HCT116 (cell line): ENCODE measurements at regions not wholly inside any gene's neighbourhood (a gene's known extent, or its start where the extent isn't known, plus 50 kb on each side); places are given as distances from the start of the nearest gene placed in this dataset.

ENCODE experiments used
- ATAC-seq: fragments of 200-7000 bp; cut with Tn5 transposase; 2 replicates; pipeline ENCODE4 v1.9.1; 2020; ENCODE audit warnings: mild to moderate bottlenecking, moderate library complexity
- BruUV-seq: library from RNA; stranded (reverse); fragments of 400-500 nt; replicated peaks from 2 replicates; lab custom pipeline; 2021; lab: Mats Ljungman, UMichigan
- CTCF ChIA-PET: fragments of 300-600 bp; sonication (Branson Sonifier 250); formaldehyde crosslinking; loops from one replicate; lab custom pipeline; 2021; ENCODE audit warnings: antibody characterized with exemption; lab: Charles Lee
- POLR2A ChIA-PET: fragments of 300-600, 350-600 bp; sonication (Branson Sonifier 250); formaldehyde crosslinking; loops from one replicate; lab custom pipeline; 2021; ENCODE audit warnings: antibody characterized with exemption; lab: Charles Lee
- RAD21 ChIA-PET, 2 experiments: fragments of 300-600 bp; sonication (Branson Sonifier 250); formaldehyde crosslinking; loops; one replicate each; lab custom pipeline; 2023; ENCODE audit warnings: low total read pairs in 2 of 2; ENCODE audit not compliant: uncharacterized antibody in 2 of 2, unreplicated experiment in 2 of 2, low non-redundant PET in 1 of 2; lab: Charles Lee
- DNase-seq: peaks from one replicate; pipeline ENCODE4 v3.0.0-alpha.2; 2010; ENCODE audit warnings: low read depth, low spot score
- H2AFZ ChIP-seq: fragments of 200-600 bp; shearing (Covaris generic), sonication (generic); 2 replicates; pipeline ENCODE4 v1.6.1; 2017; ENCODE audit warnings: low read depth, mixed run types, mixed read lengths, antibody characterized with exemption, low read length; ENCODE audit not compliant: poor library complexity, severe bottlenecking
- H3K27ac ChIP-seq: 2 replicates; pipeline ENCODE4 v1.5.1; 2012; ENCODE audit warnings: low read depth, low read length
- H3K27me3 ChIP-seq: fragments of 200-600 bp; sonication (generic); 2 replicates; pipeline ENCODE4 v1.6.1; 2016; ENCODE audit warnings: mixed run types, low read length, mixed read lengths; ENCODE audit not compliant: insufficient read depth
- H3K36me3 ChIP-seq, 2 experiments: fragments of 200-500 bp in 1 of 2; fragments of 200-600 bp in 1 of 2; sonication (Bioruptor generic) in 1 of 2; sonication (generic) in 1 of 2; 2 replicates each; pipeline versions ENCODE4 v1.5.1 to v1.6.1; 2014 to 2016; ENCODE audit warnings: low read length in 2 of 2, inconsistent platforms in 1 of 2, mixed read lengths in 1 of 2, mixed run types in 1 of 2; ENCODE audit not compliant: insufficient read depth in 2 of 2, control insufficient read depth in 1 of 2
- H3K4me1 ChIP-seq, 2 experiments: fragments of 200-600 bp in 1 of 2; sonication (generic) in 1 of 2; 2 replicates each; pipeline versions ENCODE4 v1.5.1 to v1.6.1; 2012 to 2017; ENCODE audit warnings: low read length in 2 of 2, inconsistent platforms in 1 of 2, mild to moderate bottlenecking in 1 of 2, mixed read lengths in 1 of 2, mixed run types in 1 of 2, moderate library complexity in 1 of 2; ENCODE audit not compliant: insufficient read depth in 2 of 2, control insufficient read depth in 1 of 2
- H3K4me2 ChIP-seq: fragments of 200-600 bp; sonication (generic); 2 replicates; pipeline ENCODE4 v1.6.1; 2017; ENCODE audit warnings: mixed run types, low read length, mixed read lengths
- H3K4me3 ChIP-seq, 2 experiments: fragments of 200-600 bp in 1 of 2; sonication (generic) in 1 of 2; replicated peaks in 1 of 2; 2 replicates each; pipeline ENCODE4 v1.5.1; 2011 to 2016; ENCODE audit warnings: low read length in 2 of 2, control low read depth in 1 of 2, low read depth in 1 of 2, mild to moderate bottlenecking in 1 of 2, mixed read lengths in 1 of 2, mixed run types in 1 of 2
- H3K79me2 ChIP-seq: fragments of 200-600 bp; sonication (generic); 2 replicates; pipeline ENCODE4 v1.6.1; 2017; ENCODE audit warnings: mild to moderate bottlenecking, mixed run types, low read length, moderate library complexity, mixed read lengths; ENCODE audit not compliant: insufficient read depth
- H3K9ac ChIP-seq: fragments of 200-600 bp; sonication (generic); 2 replicates; pipeline ENCODE4 v1.6.1; 2016; ENCODE audit warnings: low read length, mixed read lengths
- H3K9me2 ChIP-seq: fragments of 200-600 bp; sonication (generic), shearing (Covaris generic); 2 replicates; pipeline ENCODE4 v1.6.1; 2017; ENCODE audit warnings: mixed run types, mild to moderate bottlenecking, moderate library complexity; ENCODE audit not compliant: insufficient read depth
- H3K9me3 ChIP-seq, 2 experiments: fragments of 200-500 bp in 1 of 2; fragments of 200-600 bp in 1 of 2; sonication (Bioruptor generic) in 1 of 2; sonication (generic) in 1 of 2; 2 replicates each; pipeline ENCODE4 v1.6.1; 2014 to 2017; ENCODE audit warnings: low read length in 2 of 2, mixed read lengths in 2 of 2, inconsistent platforms in 1 of 2, low read depth in 1 of 2, mild to moderate bottlenecking in 1 of 2, mixed run types in 1 of 2, moderate library complexity in 1 of 2; ENCODE audit not compliant: control insufficient read depth in 1 of 2, insufficient read depth in 1 of 2
- H4K20me1 ChIP-seq: fragments of 200-600 bp; sonication (generic), shearing (Covaris generic); 2 replicates; pipeline ENCODE4 v1.6.1; 2017; ENCODE audit warnings: mixed run types, mild to moderate bottlenecking, moderate library complexity; ENCODE audit not compliant: insufficient read depth
- ATF3 ChIP-seq: IDR thresholded peaks from 2 replicates; pipeline ENCODE4 v1.6.1; 2012
- CBX3 ChIP-seq: IDR thresholded peaks from 2 replicates; pipeline ENCODE4 v1.6.1; 2012; ENCODE audit warnings: low read depth
- CEBPB ChIP-seq: IDR thresholded peaks from 2 replicates; pipeline ENCODE4 v1.6.1; 2012; ENCODE audit warnings: low read depth
- EGR1 ChIP-seq: IDR thresholded peaks from 2 replicates; pipeline ENCODE4 v1.6.1; 2012; ENCODE audit warnings: low read depth
- ELF1 ChIP-seq: IDR thresholded peaks from 2 replicates; pipeline ENCODE4 v1.6.1; 2012; ENCODE audit warnings: low read depth, borderline replicate concordance
- EZH2phosphoT487 ChIP-seq: fragments of 200-600 bp; IDR thresholded peaks from 2 replicates; pipeline ENCODE4 v1.6.1; 2018; ENCODE audit warnings: antibody characterized with exemption, borderline replicate concordance
- FOSL1 ChIP-seq: IDR thresholded peaks from 2 replicates; pipeline ENCODE4 v1.6.1; 2012; ENCODE audit warnings: low read depth
- POLR2A ChIP-seq: IDR thresholded peaks from 2 replicates; pipeline ENCODE4 v1.7.0; 2011; ENCODE audit warnings: borderline replicate concordance; ENCODE audit not compliant: insufficient read depth, insufficient read length; ENCODE audit errors: extremely low read depth
- POLR2AphosphoS5 ChIP-seq: IDR thresholded peaks from 2 replicates; pipeline ENCODE4 v1.6.1; 2011; ENCODE audit warnings: mild to moderate bottlenecking, low read depth, low read length, moderate library complexity
- REST ChIP-seq: IDR thresholded peaks from 2 replicates; pipeline ENCODE4 v1.6.1; 2012; ENCODE audit warnings: low read depth
- SIN3A ChIP-seq: IDR thresholded peaks from 2 replicates; pipeline ENCODE4 v1.6.1; 2012; ENCODE audit warnings: low read depth
- SP1 ChIP-seq: IDR thresholded peaks from 2 replicates; pipeline ENCODE4 v1.6.1; 2012; ENCODE audit warnings: low read depth
- TCF7L2 ChIP-seq: IDR thresholded peaks from 2 replicates; pipeline ENCODE4 v1.7.0; 2011; ENCODE audit warnings: borderline replicate concordance, inconsistent platforms; ENCODE audit not compliant: insufficient read depth, insufficient read length; ENCODE audit errors: extremely low read depth
- YY1 ChIP-seq: IDR thresholded peaks from 2 replicates; pipeline ENCODE4 v1.6.1; 2011; ENCODE audit warnings: low read length, low read depth, moderate library complexity, mild to moderate bottlenecking; ENCODE audit not compliant: insufficient replicate concordance; ENCODE audit errors: extremely low read depth
- intact Hi-C: fragments of 100-400 bp; cut with micrococcal nuclease; formaldehyde crosslinking; loops from 2 replicates; pipeline ENCODE4 v1.10.0; 2022

- no peak for ATAC-seq
- TF ChIP-seq FOSL1: no peak
- no peak for TF ChIP-seq POLR2A
- TF ChIP-seq POLR2AphosphoS5: no peak
- TF ChIP-seq EGR1: no peak
- TF ChIP-seq CEBPB: no peak
- TF ChIP-seq EZH2phosphoT487: no peak
- no peak for TF ChIP-seq ELF1
- TF ChIP-seq REST: no peak
- TF ChIP-seq ATF3: no peak
- no peak for TF ChIP-seq SIN3A
- no peak for TF ChIP-seq CBX3
- TF ChIP-seq TCF7L2: no peak
- no peak for TF ChIP-seq SP1
- TF ChIP-seq YY1: no peak
- no peak for DNase-seq
- Histone ChIP-seq H3K9me2 (peaks cover 7% of the 10 kb centered on the region; the same call in 1 of the 2 replicates), H3K27me3 (no peaks in the 10 kb centered on the region), H2AFZ (no peak overlapping the region), H3K9ac (no peak overlapping the region), H3K4me1 (peaks cover 22 to 30% of the 10 kb centered on the region in 2 experiments), H3K9me3 (no peaks in the 10 kb centered on the region), H3K27ac (no peak overlapping the region), H4K20me1 (no peaks in the 10 kb centered on the region), H3K4me3 (no peak overlapping the region), H3K4me2 (no peak overlapping the region), H3K79me2 (no peaks in the 10 kb centered on the region), H3K36me3 (no peaks in the 10 kb centered on the region)
- intact Hi-C loops: loop anchor here (10.0 kb wide), 2 partner anchors 297 to 377 kb away; no protein-coding TSS in a partner anchor
- no TSS peak for BruUV-seq
- ChIA-PET CTCF (no interaction called here), RAD21 (no interaction called here), POLR2A (no interaction called here)
These were observed 468.1 kb upstream of the AKR1E2 start for GRCh38 chr10:4357911-4358310.
